HG03175 (cell line): ENCODE measurements at regions not wholly inside any gene's neighbourhood (a gene's known extent, or its start where the extent isn't known, plus 50 kb on each side); places are given as distances from the start of the nearest gene placed in this dataset.
"Not testable (repeated sequence)": the region's sequence is repeated elsewhere in the genome, so short reads cannot be mapped to it uniquely, and the experiment has no call there.

Experiments
- ATAC-seq: cut with Tn5 transposase; IDR thresholded peaks from one replicate; pipeline ENCODE4 v1.9.1; 2021; ENCODE audit warnings: mild to moderate bottlenecking, moderate library complexity; ENCODE audit not compliant: unreplicated experiment

DNA sequence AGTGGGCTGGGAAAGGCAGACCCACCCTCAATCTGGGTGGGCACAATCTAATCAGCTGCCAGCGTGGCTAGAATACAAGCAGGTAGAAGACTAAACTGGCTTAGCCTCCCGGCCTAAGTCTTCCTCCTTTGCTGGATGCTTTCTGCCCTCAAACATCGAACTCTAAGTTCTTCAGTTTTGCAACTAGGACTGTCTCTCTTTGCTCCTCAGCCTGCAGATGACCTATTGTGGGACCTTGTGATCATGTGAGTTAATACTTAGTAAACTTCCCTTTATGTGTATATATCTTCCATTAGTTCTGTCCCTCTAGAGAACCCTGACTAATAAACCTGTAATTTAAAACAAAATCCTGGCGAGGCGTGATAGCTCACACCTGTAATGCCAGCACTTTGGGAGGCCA lies 51.8 kb upstream of the SLC39A8 start:
- ATAC-seq = not testable (repeated sequence)

DNA sequence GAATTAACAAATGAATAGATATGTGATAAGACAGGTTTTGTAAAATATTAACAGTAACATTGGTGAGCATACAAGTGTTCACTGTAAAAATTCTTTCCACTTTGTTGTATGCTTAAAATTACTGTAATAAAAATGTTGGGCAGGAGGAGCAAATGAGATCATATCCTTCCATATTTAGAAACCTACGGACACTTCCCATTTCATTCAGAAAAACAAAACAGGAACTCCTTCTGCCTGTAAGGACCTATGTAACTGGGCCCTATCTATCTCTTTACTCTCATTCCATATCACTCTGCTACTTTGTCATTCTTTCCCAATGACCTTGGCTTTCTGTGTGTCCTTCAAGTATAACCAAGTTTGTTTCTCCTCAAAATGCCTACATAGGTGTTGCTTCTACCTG lies 53.7 kb upstream of the SLC39A8 start:
- ATAC-seq = no peak

DNA sequence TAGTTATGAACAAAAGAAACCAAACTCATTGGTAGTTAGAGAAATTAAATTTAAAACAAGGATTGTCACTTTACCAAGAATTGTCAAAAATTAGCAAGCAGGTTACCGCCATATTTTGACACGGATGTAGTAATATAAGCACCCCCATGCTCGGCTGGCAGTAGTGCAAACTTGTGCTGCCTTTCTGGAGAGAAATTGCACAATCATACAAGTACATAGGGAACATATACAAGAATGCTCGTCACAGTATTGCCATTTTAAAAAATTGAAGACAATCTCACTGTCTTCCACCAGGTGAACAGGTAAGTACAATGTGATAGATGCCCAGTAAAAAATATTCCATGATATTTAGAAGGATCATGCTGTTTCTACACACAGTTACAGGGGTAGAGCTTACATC lies 55.6 kb upstream of the SLC39A8 start:
- no peak for ATAC-seq

DNA sequence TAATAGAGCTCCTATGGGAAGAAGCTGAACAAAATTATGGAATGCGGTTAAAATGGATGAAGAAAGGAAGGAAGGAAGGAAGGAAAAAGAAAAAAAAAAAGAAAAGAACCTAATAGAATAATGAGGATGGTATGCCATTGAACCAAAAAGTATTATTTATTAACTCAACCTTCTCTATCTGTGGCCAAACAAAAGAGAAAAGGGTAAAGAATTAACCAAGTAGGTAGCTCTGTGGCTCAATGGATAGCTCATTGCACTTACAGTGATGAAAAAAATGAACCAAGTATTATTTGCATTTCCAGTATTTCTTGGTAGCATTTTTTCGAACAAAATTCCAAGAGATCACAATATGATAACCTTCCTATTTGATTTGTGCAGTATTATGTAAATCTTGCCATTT lies 56.9 kb upstream of the SLC39A8 start:
- no peak for ATAC-seq

DNA sequence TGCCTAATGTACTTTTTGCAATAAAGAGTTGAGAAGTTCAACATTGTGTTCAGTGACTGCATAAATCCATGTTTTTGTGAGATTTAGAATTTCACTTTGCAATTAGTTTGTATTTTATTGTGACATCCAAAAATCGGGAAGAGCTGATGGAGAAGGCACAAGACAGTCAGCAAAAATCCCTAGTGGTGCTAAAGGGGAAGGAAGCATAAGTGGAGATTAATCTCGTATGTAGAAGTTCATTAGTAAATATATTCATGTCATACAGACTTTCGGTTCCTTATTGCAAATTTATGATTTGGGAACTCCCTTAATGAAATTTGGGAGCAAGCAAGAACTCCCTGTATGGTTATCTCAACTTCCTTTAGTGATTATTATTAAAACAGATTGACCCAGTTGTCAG lies 57.8 kb upstream of the SLC39A8 start:
- no peak for ATAC-seq

DNA sequence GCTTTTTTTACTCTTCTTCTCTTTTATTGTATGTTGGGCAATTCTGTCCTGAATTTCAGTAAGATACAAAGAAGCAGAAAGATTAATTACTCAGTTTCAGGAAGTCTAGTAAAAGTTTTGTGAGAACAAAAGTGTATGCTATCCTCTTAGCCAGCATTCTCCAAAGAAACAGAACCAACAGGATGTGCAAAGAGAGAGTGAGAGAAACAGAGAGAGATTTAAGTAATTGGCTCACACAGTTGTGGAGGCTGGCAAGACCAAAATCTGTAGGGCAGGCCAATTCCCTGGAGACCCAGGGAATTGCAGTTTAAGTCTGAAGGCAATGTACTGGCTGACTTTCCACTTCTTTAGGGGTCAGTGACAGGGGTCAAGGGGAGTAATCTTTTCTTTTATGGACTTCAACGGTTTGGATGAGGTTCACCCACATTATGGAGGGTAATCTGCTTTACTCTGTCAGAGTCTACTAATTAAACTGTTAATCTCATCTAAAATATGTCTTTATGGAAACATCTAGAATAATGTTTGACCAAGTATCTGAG lies 59.2 kb upstream of the SLC39A8 start:
- no peak for ATAC-seq

DNA sequence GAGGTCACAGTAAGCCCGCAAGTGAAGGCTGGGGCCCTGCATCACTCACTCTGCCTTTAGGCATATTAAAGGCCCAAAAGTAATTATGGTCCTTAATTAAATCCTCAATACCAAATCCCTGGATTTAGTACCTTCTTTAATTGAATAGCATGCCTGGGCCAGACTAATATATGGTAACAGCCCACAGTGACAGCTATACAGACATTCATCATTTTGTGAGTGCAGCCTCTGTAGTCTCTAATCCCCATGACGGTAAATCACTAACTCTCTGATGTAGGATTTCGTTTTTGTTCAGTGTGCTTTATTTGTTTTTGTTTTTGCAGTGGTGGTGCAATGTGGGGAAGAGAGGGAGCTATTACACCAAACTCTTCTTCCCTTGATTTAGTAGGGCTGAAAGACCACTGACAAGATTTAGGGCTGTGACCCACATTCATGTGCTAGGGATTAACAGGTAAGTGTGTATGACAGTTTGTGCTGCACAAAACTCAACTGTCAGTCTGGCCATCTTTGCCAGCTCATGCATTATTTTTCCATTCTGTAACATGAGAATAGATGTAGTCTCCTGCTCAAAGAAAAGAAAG lies 60.6 kb upstream of the SLC39A8 start:
- no peak for ATAC-seq

DNA sequence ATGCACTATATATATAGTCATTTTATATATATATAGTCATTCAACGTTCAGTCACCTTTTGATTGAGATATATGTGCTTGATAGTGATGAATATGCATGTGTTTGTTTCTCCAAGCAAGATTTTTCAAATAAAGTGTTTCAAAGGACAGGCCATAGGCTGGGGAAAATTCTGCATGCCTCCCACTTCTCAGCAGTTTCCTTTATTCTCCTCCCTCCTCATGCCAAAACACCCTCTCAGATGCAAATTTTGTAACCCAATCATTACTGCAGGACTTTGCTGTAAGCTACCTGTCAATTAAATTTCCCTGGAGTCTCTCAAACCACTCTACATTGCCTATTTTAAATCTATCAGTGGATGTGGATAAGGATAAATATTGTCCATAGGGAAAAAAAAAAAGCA lies 65.6 kb upstream of the SLC39A8 start:
- not testable (repeated sequence) for ATAC-seq

DNA sequence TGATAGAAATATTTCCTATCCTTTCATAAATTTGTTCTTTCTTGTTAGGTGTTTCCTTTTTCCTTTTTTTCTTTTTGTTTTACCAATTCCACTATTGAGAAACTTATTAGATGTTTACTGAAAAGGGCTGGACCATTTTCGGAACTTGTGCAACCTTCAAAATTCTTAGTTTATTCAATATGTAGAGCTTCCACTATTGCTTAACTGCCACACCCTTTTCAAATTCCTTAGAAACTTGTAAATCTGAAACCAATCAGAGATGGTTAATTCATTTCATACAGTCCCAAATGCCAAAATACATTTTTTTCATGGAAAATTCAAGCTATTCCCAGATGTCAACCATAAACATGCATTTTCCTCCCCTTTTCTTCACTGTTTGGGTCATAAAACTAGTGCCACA lies 66.1 kb upstream of the SLC39A8 start:
- ATAC-seq = no peak

DNA sequence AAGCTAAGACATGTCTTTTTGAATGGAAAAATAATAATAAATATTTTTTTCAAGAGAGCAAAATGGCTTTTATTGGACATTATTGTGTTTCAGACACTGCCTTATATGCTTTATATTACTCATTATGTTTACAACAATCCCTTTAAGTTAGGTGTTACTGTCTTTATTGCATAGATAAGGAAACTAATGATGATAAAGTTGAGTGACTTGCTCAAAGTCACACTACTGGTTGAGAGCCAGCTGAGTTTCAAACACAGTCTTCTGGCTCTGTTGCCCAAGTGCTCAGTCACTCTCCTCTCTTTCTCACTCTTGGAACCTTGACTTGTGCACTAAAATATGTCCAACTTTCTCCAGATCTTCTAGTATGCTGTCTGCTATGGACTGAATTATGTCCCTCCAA lies 71.5 kb upstream of the SLC39A8 start:
- ATAC-seq = no peak

DNA sequence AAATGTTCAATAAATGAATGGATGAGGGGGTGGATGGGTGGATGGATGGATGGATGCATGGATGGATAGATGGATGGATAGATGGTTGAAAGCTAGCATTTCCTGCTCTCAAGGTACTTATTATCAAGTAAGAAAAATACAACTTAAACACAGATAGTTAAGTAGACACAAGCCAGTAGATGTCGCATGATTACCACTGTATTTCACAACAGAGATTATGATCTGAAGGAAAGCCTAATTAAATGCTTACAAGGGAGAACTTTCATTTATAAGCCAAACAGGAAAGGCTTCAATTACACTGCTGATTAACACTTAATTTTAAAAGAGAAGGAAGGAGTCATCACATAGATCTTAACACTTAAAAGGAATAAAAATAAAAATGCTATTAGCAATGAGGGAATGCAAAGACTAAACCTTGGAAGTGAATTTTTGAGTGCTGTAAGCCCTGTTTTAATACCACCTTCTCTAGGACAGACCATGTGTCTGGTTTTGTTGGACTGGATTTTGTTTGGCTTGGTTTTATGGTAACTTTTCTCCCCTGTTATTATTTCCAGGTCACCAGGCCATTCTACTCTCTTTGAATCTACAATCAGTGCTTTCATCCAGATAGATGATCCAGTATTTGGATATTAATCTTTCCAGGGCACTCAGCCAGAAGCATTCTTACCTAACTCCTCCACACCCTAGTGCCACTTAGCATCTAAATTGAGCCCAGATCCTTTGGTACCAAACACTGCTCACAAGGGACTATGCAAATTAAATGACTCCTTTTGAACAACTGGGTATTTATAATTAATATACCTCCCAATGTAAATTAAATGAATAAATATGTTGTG lies 75.5 kb upstream of the SLC39A8 start:
- ATAC-seq = no peak

DNA sequence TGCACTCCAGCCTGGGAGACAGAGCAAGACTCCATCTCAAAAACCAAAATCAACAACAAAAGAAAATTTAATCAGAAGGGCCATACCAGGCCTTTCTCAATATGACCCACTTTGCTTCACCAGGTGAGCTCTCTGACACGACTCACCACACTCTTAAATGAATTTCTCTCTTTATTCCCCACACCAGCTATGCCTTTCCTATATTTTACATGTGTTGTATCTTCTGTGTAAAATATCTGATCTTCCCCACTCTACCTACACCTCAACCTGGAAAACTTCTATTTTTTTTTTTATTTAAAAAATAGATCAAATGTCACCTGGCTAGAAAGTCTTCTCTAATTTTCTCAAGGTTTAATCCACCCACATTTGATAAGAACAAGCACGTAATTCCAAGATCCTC lies 77.6 kb upstream of the SLC39A8 start:
- ATAC-seq = no peak

DNA sequence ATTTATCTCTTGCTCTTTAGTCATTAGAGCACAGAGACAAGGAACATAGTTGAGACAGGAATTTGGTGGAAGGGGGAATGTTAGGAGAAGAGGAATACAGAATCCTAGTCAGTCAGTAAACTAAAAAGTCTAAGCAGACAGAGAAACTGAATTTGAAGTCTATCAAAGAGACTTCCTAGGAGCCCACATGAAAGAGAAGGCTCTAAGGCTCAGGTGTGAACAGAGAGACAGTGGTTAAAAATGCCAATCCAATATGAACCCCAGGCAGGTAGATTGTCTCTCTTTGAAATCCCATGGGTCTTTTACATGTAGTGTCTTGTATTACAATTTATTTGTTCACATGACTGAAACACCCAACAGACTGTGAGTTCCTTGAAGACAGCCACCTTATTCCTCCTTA lies 77.8 kb upstream of the NFKB1 start:
- no peak for ATAC-seq

DNA sequence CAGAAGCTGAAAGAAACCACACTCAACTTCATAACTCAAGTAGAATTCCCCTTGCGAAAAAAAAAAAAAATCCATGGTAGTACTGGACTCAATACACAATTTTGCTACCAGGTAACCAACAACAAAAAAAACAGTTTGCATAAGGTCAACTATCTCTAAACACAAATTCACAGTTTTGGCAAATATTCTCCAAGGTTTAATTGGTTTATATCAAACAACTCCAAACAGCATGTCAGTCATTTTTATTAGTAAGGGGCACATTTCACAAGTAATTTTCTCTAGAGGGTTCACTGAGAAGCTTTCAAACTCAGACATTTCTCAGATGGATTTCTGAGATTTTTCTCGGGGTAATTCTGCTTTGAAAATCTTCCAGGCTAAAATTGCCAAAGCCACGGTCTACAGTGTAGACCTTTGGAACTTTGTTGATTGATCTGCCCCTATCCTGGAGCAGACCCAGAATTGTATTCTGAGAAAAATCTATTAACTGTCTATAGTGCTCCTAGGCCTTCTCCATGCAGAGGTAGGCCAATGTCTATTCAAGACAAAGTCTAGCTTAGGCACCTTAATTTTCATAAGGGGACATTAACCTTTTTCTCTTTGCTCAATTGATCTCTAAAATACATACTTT lies 73.7 kb upstream of the NFKB1 start:
- no peak for ATAC-seq

DNA sequence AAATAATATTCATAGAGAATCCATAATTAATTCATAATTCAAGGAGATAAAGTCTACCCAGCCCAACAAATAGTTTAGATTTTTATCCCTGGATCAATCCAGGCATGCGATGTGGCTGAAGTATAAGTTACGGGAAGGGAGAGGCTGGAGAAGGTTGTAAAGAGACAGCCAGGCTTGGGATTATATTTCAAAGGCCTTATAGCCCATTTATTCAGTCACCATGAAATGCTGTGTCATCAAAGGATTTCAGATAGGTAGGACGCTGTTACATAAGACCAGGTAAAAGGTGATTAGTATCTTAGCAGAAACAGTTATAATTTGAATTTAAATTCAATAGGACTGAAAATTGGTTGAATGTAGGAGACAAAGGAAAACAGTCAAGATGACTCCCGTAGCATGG lies 73.0 kb upstream of the NFKB1 start:
- no peak for ATAC-seq

DNA sequence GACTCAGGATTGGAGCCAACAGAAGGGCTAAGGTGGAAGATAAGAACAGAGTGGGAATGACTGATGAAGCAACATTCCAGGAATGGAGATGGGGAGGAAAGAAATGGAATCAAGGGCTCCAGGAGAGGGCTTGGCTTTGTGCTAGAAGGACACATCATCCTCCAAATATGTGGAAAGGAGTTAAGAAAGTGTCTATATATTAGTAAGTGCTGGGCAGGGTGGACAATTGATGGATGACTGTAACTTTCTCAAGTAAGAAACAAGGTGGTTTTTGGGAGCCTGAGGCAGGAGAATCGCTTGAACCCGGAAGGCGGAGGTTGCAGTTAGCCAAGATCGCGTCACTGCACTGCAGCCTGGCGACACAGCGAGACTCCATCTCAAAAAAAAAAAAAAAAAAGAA lies 71.6 kb upstream of the NFKB1 start:
- no peak for ATAC-seq

DNA sequence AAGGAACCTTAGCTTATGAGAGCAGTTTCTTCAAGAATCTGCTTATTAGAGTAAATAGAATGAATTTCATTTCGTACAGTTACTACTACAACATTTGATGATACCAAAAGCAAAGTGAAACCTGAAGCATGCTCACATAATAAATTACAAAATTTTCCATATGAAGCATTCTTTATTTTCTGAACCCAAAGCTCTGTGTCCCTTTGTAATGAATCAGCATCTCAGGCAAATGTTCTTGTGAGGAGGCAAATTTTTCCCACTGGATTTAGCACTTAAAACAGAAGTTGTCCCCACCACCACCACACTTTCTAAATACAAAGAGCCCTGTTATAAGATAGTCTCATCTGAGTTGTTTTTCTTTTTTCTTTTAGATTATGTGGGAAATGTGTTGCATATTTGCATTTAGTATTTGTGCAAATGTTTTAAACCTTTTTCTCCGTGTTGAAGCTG lies 70.7 kb upstream of the NFKB1 start:
- no peak for ATAC-seq

DNA sequence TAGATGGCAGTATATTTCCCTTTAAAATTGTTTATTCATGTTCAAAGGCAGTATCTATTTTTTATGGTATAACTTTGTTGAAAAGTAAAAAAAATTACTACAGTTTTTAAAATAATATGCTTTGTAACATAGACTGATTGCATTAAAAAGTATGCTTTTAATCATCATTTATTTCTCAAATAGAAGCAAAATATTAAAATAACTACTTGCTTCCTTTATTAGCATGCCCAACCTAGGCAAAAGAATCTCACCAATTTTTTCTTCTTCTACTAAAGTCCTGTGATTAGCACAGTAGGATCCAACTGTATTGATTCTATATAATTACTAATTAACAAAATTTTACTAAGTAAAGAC lies 69.6 kb upstream of the NFKB1 start:
- no peak for ATAC-seq

DNA sequence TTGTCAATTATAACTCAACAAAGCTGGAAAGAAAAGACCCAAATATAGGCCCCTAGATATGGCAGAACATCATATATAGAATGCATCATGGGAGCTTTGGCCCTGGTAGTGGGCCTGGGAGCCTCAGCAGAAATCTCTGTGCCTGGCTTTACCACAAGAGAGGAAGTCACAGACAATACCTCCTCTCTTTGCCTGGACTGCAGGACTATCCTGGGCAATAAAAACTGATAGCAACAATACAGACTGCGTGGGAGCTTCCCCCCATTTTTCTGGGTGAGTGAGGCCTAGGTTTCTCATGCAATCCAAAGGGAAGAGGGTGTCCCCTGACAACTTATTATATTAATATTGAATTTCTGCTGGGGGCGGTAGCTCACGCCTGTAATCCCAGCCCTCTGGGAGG lies 64.0 kb upstream of the NFKB1 start:
- ATAC-seq = no peak

DNA sequence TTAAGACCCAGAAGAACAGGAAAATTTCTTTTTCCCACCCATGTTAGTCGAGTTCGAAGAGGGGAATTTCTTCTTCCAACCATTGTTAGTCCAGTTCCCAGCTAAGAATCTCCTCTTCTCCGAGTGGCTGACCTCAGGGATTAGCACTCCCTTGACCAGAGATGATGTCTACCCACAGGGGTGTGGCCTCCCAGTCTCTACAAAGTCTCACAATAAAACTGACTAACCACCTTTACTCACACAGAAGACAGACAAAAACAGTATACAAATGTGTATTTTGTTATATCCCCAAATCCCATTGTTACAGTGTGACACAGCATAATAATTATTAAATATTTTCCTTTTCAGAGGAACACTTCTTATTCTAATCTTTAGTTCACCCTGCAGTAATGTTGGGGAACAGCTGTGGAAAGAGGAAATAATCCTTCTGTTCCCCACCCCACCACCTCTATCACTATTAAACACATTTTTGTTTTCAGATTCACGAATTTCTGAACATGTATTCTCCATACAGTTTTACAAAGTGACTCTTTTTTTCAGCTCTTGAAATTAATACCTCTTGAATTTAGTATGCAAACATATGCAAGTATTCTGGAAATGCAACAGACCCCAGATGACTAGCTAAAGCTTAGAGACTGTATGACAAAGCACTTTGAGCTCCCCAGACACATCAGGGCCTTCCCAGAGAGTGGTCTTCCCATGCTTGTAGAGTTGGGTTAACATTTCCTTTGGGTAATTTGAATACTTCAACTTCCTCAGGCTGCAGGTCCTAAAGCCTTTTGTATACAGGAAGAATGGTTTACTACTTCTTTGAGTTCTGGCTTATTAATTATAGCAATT lies 62.5 kb upstream of the NFKB1 start:
- no peak for ATAC-seq

DNA sequence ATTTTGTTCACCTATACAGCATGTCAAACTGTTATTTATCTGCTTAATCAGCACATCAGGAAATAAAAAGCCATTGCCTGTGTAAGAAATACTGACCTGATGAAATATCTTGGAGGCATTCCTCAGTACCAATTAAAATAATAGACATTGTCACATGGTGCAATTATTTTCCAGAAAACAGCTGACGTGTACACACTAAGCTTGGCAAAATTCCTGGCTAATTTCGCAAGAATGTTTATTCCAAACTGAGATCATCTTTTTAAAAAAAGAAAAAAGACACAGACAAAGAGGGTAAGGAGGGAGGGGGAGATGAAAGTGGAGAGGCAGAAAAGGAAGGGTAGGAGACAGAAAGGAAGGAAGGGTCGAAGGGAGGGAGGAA lies 61.9 kb upstream of the NFKB1 start:
- no peak for ATAC-seq
